Lower leg skin (tissue), 3 donors: ENCODE measurements at regions not wholly inside any gene's neighbourhood (a gene's known extent, or its start where the extent isn't known, plus 50 kb on each side); places are given as distances from the start of the nearest gene placed in this dataset.

Source experiments
- CTCF ChIP-seq, 3 donors: fragments of 450-650 bp; IDR thresholded peaks; one replicate each; pipeline ENCODE4 v1.5.1; 2016; ENCODE audit warnings: antibody characterized with exemption in 3 of 3, mild to moderate bottlenecking in 3 of 3, moderate library complexity in 2 of 3
- POLR2A ChIP-seq, 2 donors: fragments of 450-650 bp; IDR thresholded peaks; one replicate each; pipeline ENCODE4 v1.6.1; 2016 to 2017; ENCODE audit warnings: antibody characterized with exemption in 2 of 2, mild to moderate bottlenecking in 1 of 2, moderate library complexity in 1 of 2

- no peak for TF ChIP-seq POLR2A (IDR thresholded peaks at IDR 0.05)
- TF ChIP-seq CTCF (IDR thresholded peaks at IDR 0.05), result no peak
Measured at GRCh38 chr2:155662224-155662623, 670.3 kb downstream of the NR4A2 start.
